ENCODE measurements at regions not wholly inside any gene's neighbourhood (a gene's known extent, or its start where the extent isn't known, plus 50 kb on each side); places are given as distances from the start of the nearest gene placed in this dataset.

DNA sequence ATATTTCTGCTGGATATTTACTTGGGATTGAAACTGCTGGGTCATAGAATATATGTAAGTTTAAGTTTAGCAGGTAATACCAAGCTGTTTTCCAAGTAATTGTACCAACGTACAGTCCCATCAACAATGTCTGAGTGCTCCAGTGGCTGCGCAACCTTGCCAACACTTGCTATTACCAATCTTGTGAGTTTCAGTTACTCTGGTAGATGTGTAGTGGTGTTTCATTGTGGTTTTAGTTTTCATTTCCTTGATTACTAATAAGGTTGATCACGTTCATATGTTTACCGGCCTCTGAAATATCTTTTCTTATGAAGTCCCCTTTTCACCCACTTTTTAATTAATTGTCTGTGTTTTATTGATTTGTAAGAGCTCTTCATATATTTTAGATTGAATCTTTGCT lies 370.6 kb upstream of the CADM1 start:
- TF ChIP-seq POLR2G (IDR thresholded peaks at IDR 0.05; ENCODE audit: low read depth, low read length) (no peak), PATZ1 (CRISPR knock-in tag; IDR thresholded peaks at IDR 0.05) (no peak), KAT8 (CRISPR knock-in tag; IDR thresholded peaks at IDR 0.05) (no peak), ZNF660 (CRISPR knock-in tag; IDR thresholded peaks at IDR 0.05; ENCODE audit: borderline replicate concordance, low read depth) (no peak), ZNF7 (CRISPR knock-in tag; IDR thresholded peaks at IDR 0.05) (no peak), MED1 (CRISPR knock-in tag; IDR thresholded peaks at IDR 0.05) (no peak), CTCF (CRISPR knock-in tag; IDR thresholded peaks at IDR 0.05) (no peak)

Data from HepG2 (cell line).